Inflammatory macrophage treated with lipopolysaccharide for 1 hour (primary cell): ENCODE measurements at regions not wholly inside any gene's neighbourhood (a gene's known extent, or its start where the extent isn't known, plus 50 kb on each side); places are given as distances from the start of the nearest gene placed in this dataset.
A peak's percentile ranks its signal among the peaks of the same experiment; 100 is the strongest.

Experiments used
- DNase-seq, 2 donors: peaks; one replicate each; pipeline ENCODE4 v3.0.0-alpha.2; 2020 to 2022

- no peak for DNase-seq
Measured at GRCh38 chr18:60445341-60445740, 72.8 kb upstream of the MC4R start.

GRCh38 chr18:60446821-60447220 is 74.2 kb upstream of the MC4R start:
- DNase-seq: no peak

- DNase-seq: no peak
Measured at GRCh38 chr18:60448487-60449267, 76.1 kb upstream of the MC4R start.

- DNase-seq: no peak
Measured at GRCh38 chr18:60452421-60452820, 79.8 kb upstream of the MC4R start.

- DNase-seq: no peak
Measured at GRCh38 chr18:60466677-60467076, 94.1 kb upstream of the MC4R start.

- DNase-seq: no peak
Measured at GRCh38 chr18:60469387-60470100, 97.0 kb upstream of the MC4R start.

GRCh38 chr18:60471652-60472051 is 99.1 kb upstream of the MC4R start:
- DNase-seq: no peak

GRCh38 chr18:60485201-60485600 is 112.6 kb upstream of the MC4R start:
- no peak for DNase-seq

- DNase-seq: no peak
Measured at GRCh38 chr18:60493066-60493465, 120.5 kb upstream of the MC4R start.

GRCh38 chr18:60499675-60500074 is 127.1 kb upstream of the MC4R start:
- no peak for DNase-seq

- DNase-seq: no peak
Measured at GRCh38 chr18:60500960-60501359, 128.4 kb upstream of the MC4R start.

GRCh38 chr18:60502591-60502990 is 130.0 kb upstream of the MC4R start:
- no peak for DNase-seq

- no peak for DNase-seq
Measured at GRCh38 chr18:60503199-60503598, 130.6 kb upstream of the MC4R start.

GRCh38 chr18:60506190-60506589 is 133.6 kb upstream of the MC4R start:
- no peak for DNase-seq

GRCh38 chr18:60506682-60507081 is 134.1 kb upstream of the MC4R start:
- no peak for DNase-seq

- DNase-seq: no peak
Measured at GRCh38 chr18:60508108-60508507, 135.5 kb upstream of the MC4R start.

GRCh38 chr18:60534538-60534937 is 162.0 kb upstream of the MC4R start:
- no peak for DNase-seq

- no peak for DNase-seq
Measured at GRCh38 chr18:60537074-60537473, 164.5 kb upstream of the MC4R start.

- no peak for DNase-seq
Measured at GRCh38 chr18:60538891-60539290, 166.3 kb upstream of the MC4R start.

GRCh38 chr18:60541661-60542060 is 169.1 kb upstream of the MC4R start:
- no peak for DNase-seq

GRCh38 chr18:60543646-60544045 is 171.1 kb upstream of the MC4R start:
- no peak for DNase-seq

GRCh38 chr18:60549338-60549960 is 176.9 kb upstream of the MC4R start:
- peak; percentile 73 to 89 for DNase-seq

GRCh38 chr18:60552948-60553347 is 180.4 kb upstream of the MC4R start:
- no peak for DNase-seq

GRCh38 chr18:60554967-60555366 is 182.4 kb upstream of the MC4R start:
- DNase-seq: no peak
